Keratinocyte (primary cell): ENCODE measurements at regions not wholly inside any gene's neighbourhood (a gene's known extent, or its start where the extent isn't known, plus 50 kb on each side); places are given as distances from the start of the nearest gene placed in this dataset.

Experiments used
- DNase-seq: peaks from one replicate; pipeline ENCODE4 v3.0.0-alpha.2; 2011; ENCODE audit warnings: low read depth, missing footprints, low spot score
- FAIRE-seq: peaks from 2 replicates; lab custom pipeline; 2011; peaks lifted over from hg19 to GRCh38; lab: Jason Lieb, UNC
- H2AFZ ChIP-seq: 2 replicates; pipeline ENCODE4 v1.6.0; 2012; ENCODE audit warnings: low read length, control low read depth, inconsistent platforms; ENCODE audit not compliant: control insufficient read depth
- H3K27ac ChIP-seq: 2 replicates; pipeline ENCODE4 v1.5.1; 2011; ENCODE audit warnings: low read length; ENCODE audit not compliant: control insufficient read depth, insufficient read depth
- H3K27me3 ChIP-seq: 3 replicates; pipeline ENCODE4 v1.6.0; 2011; ENCODE audit warnings: low read length; ENCODE audit not compliant: control insufficient read depth, insufficient read depth; ENCODE audit errors: extremely low read depth
- H3K36me3 ChIP-seq, 2 experiments: 2 replicates in 1 of 2; 3 replicates in 1 of 2; pipeline ENCODE4 v1.5.1; 2011; ENCODE audit warnings: low read length in 2 of 2, mild to moderate bottlenecking in 1 of 2; ENCODE audit not compliant: control insufficient read depth in 2 of 2, insufficient read depth in 2 of 2; ENCODE audit errors: extremely low read depth in 1 of 2
- H3K4me1 ChIP-seq: 3 replicates; pipeline ENCODE4 v1.5.1; 2011; ENCODE audit warnings: low read length; ENCODE audit not compliant: control insufficient read depth, insufficient read depth; ENCODE audit errors: extremely low read depth
- H3K4me2 ChIP-seq: 3 replicates; pipeline ENCODE4 v1.6.0; 2011; ENCODE audit warnings: low read depth, low read length; ENCODE audit not compliant: control insufficient read depth, insufficient read depth; ENCODE audit errors: extremely low read depth
- H3K4me3 ChIP-seq, 3 experiments: fragments of 200-600 bp in 1 of 3; sonication (generic) in 1 of 3; 2 replicates in 2 of 3; 3 replicates in 1 of 3; pipeline ENCODE4 v1.5.1; 2011 to 2016; ENCODE audit warnings: low read length in 3 of 3, mild to moderate bottlenecking in 3 of 3, control low read depth in 2 of 3, inconsistent platforms in 1 of 3, low read depth in 1 of 3, mixed read lengths in 1 of 3, mixed run types in 1 of 3, moderate library complexity in 1 of 3; ENCODE audit not compliant: control insufficient read depth in 2 of 3, insufficient read depth in 2 of 3; ENCODE audit errors: extremely low read depth in 1 of 3
- H3K79me2 ChIP-seq: 2 replicates; pipeline ENCODE4 v1.6.0; 2012; ENCODE audit warnings: low read length; ENCODE audit not compliant: control insufficient read depth, insufficient read depth
- H3K9ac ChIP-seq: 3 replicates; pipeline ENCODE4 v1.6.0; 2011; ENCODE audit warnings: low read length; ENCODE audit not compliant: control insufficient read depth, insufficient read depth; ENCODE audit errors: extremely low read depth
- H3K9me1 ChIP-seq: 3 replicates; pipeline ENCODE4 v1.6.0; 2011; ENCODE audit warnings: low read length; ENCODE audit not compliant: control insufficient read depth, insufficient read depth; ENCODE audit errors: extremely low read depth
- H3K9me3 ChIP-seq: 2 replicates; pipeline ENCODE4 v1.5.1; 2012; ENCODE audit warnings: low read depth, low read length; ENCODE audit not compliant: control insufficient read depth
- H4K20me1 ChIP-seq: 3 replicates; pipeline ENCODE4 v1.6.0; 2011; ENCODE audit warnings: low read length; ENCODE audit not compliant: control insufficient read depth, insufficient read depth; ENCODE audit errors: extremely low read depth
- EZH2 ChIP-seq: IDR thresholded peaks from one replicate; pipeline ENCODE4 v1.6.1; 2012; ENCODE audit warnings: inconsistent platforms, mild to moderate bottlenecking, low read length, moderate library complexity
- dilution Hi-C: fragments of 300-500 bp; cut with MboI; formaldehyde crosslinking; loops from one replicate; pipeline ENCODE4 v1.7.0; 2020; ENCODE audit warnings: low sequenced_read_pairs; ENCODE audit not compliant: extremely low pct_ligation_motif_present
- TF ChIP-seq, protein P1 (sequence below), 3 experiments: IDR thresholded peaks in 1 of 3; conservative IDR thresholded peaks in 1 of 3; optimal IDR thresholded peaks in 1 of 3; 2 replicates in 2 of 3; 3 replicates in 1 of 3; pipeline versions ENCODE3 to v1.5.1; 2011; ENCODE audit warnings: low read length in 3 of 3, mild to moderate bottlenecking in 3 of 3, moderate library complexity in 2 of 3, control low read depth in 1 of 3, inconsistent platforms in 1 of 3; ENCODE audit not compliant: insufficient read depth in 2 of 3; ENCODE audit errors: extremely low read depth in 1 of 3

DNA sequence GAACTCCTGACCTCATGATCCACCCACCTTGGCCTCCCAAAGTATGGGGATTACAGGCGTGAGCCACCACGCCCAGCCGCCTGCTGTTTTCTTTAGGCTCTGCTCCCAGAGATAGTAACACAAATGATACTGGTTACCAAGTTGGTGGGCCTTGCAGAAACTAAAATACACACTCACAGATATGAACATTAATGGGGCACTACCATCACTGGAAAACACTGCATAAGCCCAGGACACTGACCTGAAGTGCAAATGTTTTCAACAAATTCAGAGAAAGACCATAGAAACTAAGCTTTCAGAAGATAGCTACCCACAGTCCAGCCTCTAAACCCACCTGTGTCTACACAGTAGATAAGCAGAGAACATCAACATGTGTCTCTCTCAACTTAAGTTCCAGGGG lies 180.5 kb downstream of the FCRL5 start:
- H3K4me2 ChIP-seq: no peak overlapping the region
- FAIRE-seq: no peak
- H3K4me1 ChIP-seq: no peaks in the 10 kb centered on the region
- dilution Hi-C loops: loop anchor here (25.0 kb wide), 1 partner anchor 115 kb away; no protein-coding TSS in a partner anchor
- no peaks in the 10 kb centered on the region for H4K20me1 ChIP-seq
- no peaks in the 10 kb centered on the region for H3K27me3 ChIP-seq
- no peaks in the 10 kb centered on the region for H3K79me2 ChIP-seq
- no peak for TF ChIP-seq EZH2
- TF ChIP-seq, protein P1, sequence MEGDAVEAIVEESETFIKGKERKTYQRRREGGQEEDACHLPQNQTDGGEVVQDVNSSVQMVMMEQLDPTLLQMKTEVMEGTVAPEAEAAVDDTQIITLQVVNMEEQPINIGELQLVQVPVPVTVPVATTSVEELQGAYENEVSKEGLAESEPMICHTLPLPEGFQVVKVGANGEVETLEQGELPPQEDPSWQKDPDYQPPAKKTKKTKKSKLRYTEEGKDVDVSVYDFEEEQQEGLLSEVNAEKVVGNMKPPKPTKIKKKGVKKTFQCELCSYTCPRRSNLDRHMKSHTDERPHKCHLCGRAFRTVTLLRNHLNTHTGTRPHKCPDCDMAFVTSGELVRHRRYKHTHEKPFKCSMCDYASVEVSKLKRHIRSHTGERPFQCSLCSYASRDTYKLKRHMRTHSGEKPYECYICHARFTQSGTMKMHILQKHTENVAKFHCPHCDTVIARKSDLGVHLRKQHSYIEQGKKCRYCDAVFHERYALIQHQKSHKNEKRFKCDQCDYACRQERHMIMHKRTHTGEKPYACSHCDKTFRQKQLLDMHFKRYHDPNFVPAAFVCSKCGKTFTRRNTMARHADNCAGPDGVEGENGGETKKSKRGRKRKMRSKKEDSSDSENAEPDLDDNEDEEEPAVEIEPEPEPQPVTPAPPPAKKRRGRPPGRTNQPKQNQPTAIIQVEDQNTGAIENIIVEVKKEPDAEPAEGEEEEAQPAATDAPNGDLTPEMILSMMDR (optimal IDR thresholded peaks at IDR 0.05 in 1 of 3, IDR thresholded peaks at IDR 0.05 in 1 of 3, conservative IDR thresholded peaks at IDR 0.05 in 1 of 3; ENCODE audit: extremely low read depth in 1 of 3, insufficient read depth in 2 of 3, low read length in 3 of 3): no peak
- H3K27ac ChIP-seq: no peak overlapping the region
- no peaks in the 10 kb centered on the region for H3K36me3 ChIP-seq
- no peaks in the 10 kb centered on the region for H3K9me3 ChIP-seq
- no peak overlapping the region for H3K9ac ChIP-seq
- H3K4me3 ChIP-seq: no peak overlapping the region
- H3K9me1 ChIP-seq: no peaks in the 10 kb centered on the region
- no peak for DNase-seq
- no peak overlapping the region for H2AFZ ChIP-seq

DNA sequence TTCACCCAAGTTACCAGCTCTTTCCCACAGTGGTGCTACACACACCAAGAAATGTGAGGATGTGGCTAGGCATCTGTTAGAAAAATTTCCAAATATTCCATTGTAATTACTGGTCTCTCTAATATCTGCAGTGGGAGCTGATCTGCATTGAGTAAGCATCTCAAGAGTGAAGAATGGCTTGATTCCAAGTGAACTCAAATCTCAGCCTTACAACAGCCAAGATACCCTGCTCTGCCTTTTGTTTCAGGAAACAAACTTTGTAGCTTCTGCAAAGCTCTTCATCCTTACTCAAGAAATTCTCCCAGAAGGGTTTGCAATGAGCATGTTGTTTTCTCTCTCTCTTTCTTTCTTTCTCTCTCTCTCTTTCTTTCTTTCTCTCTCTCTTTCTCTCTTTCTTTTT lies 181.1 kb downstream of the FCRL5 start:
- no peaks in the 10 kb centered on the region for H3K9me3 ChIP-seq
- dilution Hi-C loops: loop anchor here (25.0 kb wide), 1 partner anchor 116 kb away; no protein-coding TSS in a partner anchor
- no peak overlapping the region for H3K4me3 ChIP-seq
- no peaks in the 10 kb centered on the region for H3K36me3 ChIP-seq
- DNase-seq (no peak), FAIRE-seq (no peak)
- no peaks in the 10 kb centered on the region for H3K79me2 ChIP-seq
- H3K9me1 ChIP-seq: no peaks in the 10 kb centered on the region
- no peak overlapping the region for H3K9ac ChIP-seq
- H3K27me3 ChIP-seq: no peaks in the 10 kb centered on the region
- no peak overlapping the region for H2AFZ ChIP-seq
- TF ChIP-seq EZH2: no peak
- TF ChIP-seq, protein P1 (optimal IDR thresholded peaks at IDR 0.05 in 1 of 3, IDR thresholded peaks at IDR 0.05 in 1 of 3, conservative IDR thresholded peaks at IDR 0.05 in 1 of 3; ENCODE audit: extremely low read depth in 1 of 3, insufficient read depth in 2 of 3, low read length in 3 of 3): no peak
- no peaks in the 10 kb centered on the region for H4K20me1 ChIP-seq
- no peaks in the 10 kb centered on the region for H3K4me1 ChIP-seq
- no peak overlapping the region for H3K4me2 ChIP-seq
- no peak overlapping the region for H3K27ac ChIP-seq
